HepG2 (cell line): ENCODE measurements at regions not wholly inside any gene's neighbourhood (a gene's known extent, or its start where the extent isn't known, plus 50 kb on each side); places are given as distances from the start of the nearest gene placed in this dataset.

Experiments
- ATAC-seq: fragments of 200-7000 bp; cut with Tn5 transposase; 3 replicates; pipeline ENCODE4 v1.9.1; 2020; ENCODE audit warnings: mild to moderate bottlenecking, moderate library complexity
- BruUV-seq: library from RNA; stranded (reverse); fragments of 400-500 nt; replicated peaks from 2 replicates; lab custom pipeline; 2021; lab: Mats Ljungman, UMichigan
- CTCF ChIA-PET: fragments of 300-600 bp; formaldehyde crosslinking; extraction: SDS; loops from one replicate; lab custom pipeline; 2021; ENCODE audit warnings: low total read pairs, inconsistent platforms, low intra/inter-chr PET ratio; lab: Yijun Ruan, JAX
- POLR2A ChIA-PET: fragments of 350-600 bp; sonication (Branson Sonifier 250); formaldehyde crosslinking; loops from one replicate; lab custom pipeline; 2020; ENCODE audit warnings: antibody characterized with exemption, inconsistent platforms; lab: Yijun Ruan, JAX
- DNase-seq: peaks from one replicate; pipeline ENCODE4 v3.0.0-alpha.2; 2015; ENCODE audit warnings: low spot score
- FAIRE-seq: peaks from 3 replicates; lab custom pipeline; 2011; peaks lifted over from hg19 to GRCh38; lab: Jason Lieb, UNC
- H2AFZ ChIP-seq: one replicate; pipeline ENCODE4 v1.6.1; 2011; ENCODE audit warnings: low read length, inconsistent platforms
- H3K27ac ChIP-seq: fragments of 300-600 bp; 3 replicates; pipeline ENCODE4 v1.8.0; 2011; ENCODE audit warnings: mixed run types, mild to moderate bottlenecking, mixed read lengths, low read length, inconsistent platforms; ENCODE audit not compliant: insufficient read depth; ENCODE audit errors: extremely low read length
- H3K27me3 ChIP-seq, 2 experiments: fragments of 200-600 bp in 1 of 2; 2 replicates in 1 of 2; 3 replicates in 1 of 2; pipeline versions ENCODE4 v1.6.0 to v1.8.0; 2011; ENCODE audit warnings: low read length in 2 of 2, mild to moderate bottlenecking in 2 of 2, moderate library complexity in 2 of 2, inconsistent platforms in 1 of 2; ENCODE audit not compliant: insufficient read depth in 2 of 2, control insufficient read depth in 1 of 2
- H3K36me3 ChIP-seq, 2 experiments: fragments of 200-600 bp in 1 of 2; replicated peaks in 1 of 2; 2 replicates in 1 of 2; 3 replicates in 1 of 2; pipeline versions ENCODE4 v1.5.1 to v1.8.0; 2011; ENCODE audit warnings: low read length in 2 of 2, inconsistent platforms in 1 of 2; ENCODE audit not compliant: insufficient read depth in 2 of 2, control insufficient read depth in 1 of 2
- H3K4me1 ChIP-seq: 2 replicates; pipeline ENCODE4 v1.5.1; 2012; ENCODE audit warnings: low read length, inconsistent platforms; ENCODE audit not compliant: insufficient read depth
- H3K4me2 ChIP-seq: 2 replicates; pipeline ENCODE4 v1.6.0; 2011; ENCODE audit warnings: low read depth, low read length, inconsistent platforms
- H3K4me3 ChIP-seq, 3 experiments: fragments of 200-600 bp in 1 of 3; sonication (generic), shearing (Covaris generic) in 1 of 3; replicated peaks in 1 of 3; 2 replicates each; pipeline ENCODE4 v1.5.1; 2011 to 2016; ENCODE audit warnings: low read length in 3 of 3, inconsistent platforms in 2 of 3, low read depth in 2 of 3, mild to moderate bottlenecking in 2 of 3, control low read depth in 1 of 3, mixed read lengths in 1 of 3; ENCODE audit not compliant: insufficient read depth in 1 of 3
- H3K79me2 ChIP-seq: one replicate; pipeline ENCODE4 v1.6.1; 2011; ENCODE audit warnings: low read length, inconsistent platforms; ENCODE audit not compliant: insufficient read depth
- H3K9ac ChIP-seq: 2 replicates; pipeline ENCODE4 v1.6.0; 2011; ENCODE audit warnings: mild to moderate bottlenecking, low read depth, low read length, inconsistent platforms; ENCODE audit not compliant: insufficient read depth
- H3K9me3 ChIP-seq: 2 replicates; pipeline ENCODE4 v1.5.1; 2012; ENCODE audit warnings: mild to moderate bottlenecking, low read length
- H4K20me1 ChIP-seq: 2 replicates; pipeline ENCODE4 v1.6.0; 2011; ENCODE audit warnings: inconsistent platforms, mild to moderate bottlenecking, low read length, moderate library complexity; ENCODE audit not compliant: insufficient read depth
- CEBPB ChIP-seq: IDR thresholded peaks from 2 replicates; pipeline ENCODE4 v1.6.1; 2011; ENCODE audit warnings: low read depth, low read length, improper control_type of control experiment, borderline replicate concordance
- FOXJ3 ChIP-seq: sonication (generic); formaldehyde crosslinking; IDR thresholded peaks from 2 replicates; pipeline ENCODE4 v1.4.0; 2020; ENCODE audit warnings: missing genetic modification reagents, mild to moderate bottlenecking, borderline replicate concordance
- HHEX ChIP-seq: IDR thresholded peaks from 2 replicates; pipeline ENCODE4 v1.6.1; 2016; ENCODE audit warnings: control low read depth
- MBD4 ChIP-seq: IDR thresholded peaks from 2 replicates; pipeline ENCODE4 v1.6.1; 2012; ENCODE audit warnings: low read length, inconsistent platforms, borderline replicate concordance
- NFYB ChIP-seq: sonication (generic); formaldehyde crosslinking; IDR thresholded peaks from 2 replicates; pipeline ENCODE4 v1.4.0; 2020; ENCODE audit warnings: missing genetic modification reagents
- NR3C1 ChIP-seq: sonication (generic); formaldehyde crosslinking; IDR thresholded peaks from 2 replicates; pipeline ENCODE4 v1.4.0; 2020; ENCODE audit warnings: missing genetic modification reagents
- PRMT3 ChIP-seq: sonication (generic); formaldehyde crosslinking; IDR thresholded peaks from 2 replicates; pipeline ENCODE4 v1.8.1; 2022; ENCODE audit warnings: low read depth, mild to moderate bottlenecking, moderate library complexity, missing genetic modification reagents, borderline replicate concordance
- TAF1 ChIP-seq: sonication (generic); formaldehyde crosslinking; IDR thresholded peaks from 2 replicates; pipeline ENCODE4 v1.4.0; 2020; ENCODE audit warnings: missing genetic modification reagents
- ZKSCAN1 ChIP-seq: fragments of 150-350 bp; IDR thresholded peaks from 2 replicates; pipeline ENCODE4 v1.6.1; 2014; ENCODE audit warnings: low read length
- ZMYM3 ChIP-seq: sonication (generic); formaldehyde crosslinking; IDR thresholded peaks from 2 replicates; pipeline ENCODE4 v1.5.1; 2020; ENCODE audit warnings: mild to moderate bottlenecking, missing genetic modification reagents
- ZNF224 ChIP-seq: sonication (generic); formaldehyde crosslinking; IDR thresholded peaks from 2 replicates; pipeline ENCODE4 v1.5.0; 2020; ENCODE audit warnings: mild to moderate bottlenecking, missing genetic modification reagents
- ZNF329 ChIP-seq: sonication (generic); formaldehyde crosslinking; IDR thresholded peaks from 2 replicates; pipeline ENCODE4 v1.9.0; 2021; ENCODE audit warnings: low read depth, mild to moderate bottlenecking, missing genetic modification reagents
- ZNF512B ChIP-seq: sonication (generic); formaldehyde crosslinking; IDR thresholded peaks from 2 replicates; pipeline ENCODE4 v1.5.1; 2020; ENCODE audit warnings: missing genetic modification reagents, mild to moderate bottlenecking, borderline replicate concordance
- ZNF530 ChIP-seq: sonication (generic); formaldehyde crosslinking; IDR thresholded peaks from 2 replicates; pipeline ENCODE4 v1.5.0; 2020; ENCODE audit warnings: low read depth, mild to moderate bottlenecking, missing genetic modification reagents
- ZNF629 ChIP-seq: sonication (generic); formaldehyde crosslinking; conservative IDR thresholded peaks from 2 replicates; pipeline ENCODE4 v1.5.0; 2020; ENCODE audit warnings: missing genetic modification reagents
- ZNF691 ChIP-seq: sonication (generic); formaldehyde crosslinking; IDR thresholded peaks from 2 replicates; pipeline ENCODE4 v1.4.0; 2020; ENCODE audit warnings: missing genetic modification reagents, low read depth, mild to moderate bottlenecking, borderline replicate concordance
- ZNF788 ChIP-seq: sonication (generic); formaldehyde crosslinking; IDR thresholded peaks from 2 replicates; pipeline ENCODE4 v1.5.0; 2020; ENCODE audit warnings: mild to moderate bottlenecking, missing genetic modification reagents, borderline replicate concordance
- ZSCAN12 ChIP-seq: sonication (generic); formaldehyde crosslinking; IDR thresholded peaks from 2 replicates; pipeline ENCODE4 v1.9.0; 2021; ENCODE audit warnings: mild to moderate bottlenecking, missing genetic modification reagents
- WGBS: methylation state at CpG from one replicate; pipeline ENCODE4 v1.1.6; 2017; ENCODE audit warnings: low lambda C conversion rate; 5-methylcytosine and 5-hydroxymethylcytosine counted together
- in situ Hi-C: cut with HindIII; loops from 2 replicates; pipeline ENCODE4 v1.10.0; 2017; ENCODE audit warnings: low pct_unique_long_range_greater_than_20kb; ENCODE audit not compliant: extremely low pct_ligation_motif_present
- intact Hi-C: fragments of 100-400 bp; cut with micrococcal nuclease; formaldehyde crosslinking; loops from one replicate; pipeline ENCODE4 v1.10.0; 2022; ENCODE audit not compliant: unreplicated experiment
- TF ChIP-seq, protein P1 (sequence below): sonication (generic); formaldehyde crosslinking; IDR thresholded peaks from 2 replicates; pipeline ENCODE4 v1.5.0; 2020; ENCODE audit warnings: missing genetic modification reagents, mild to moderate bottlenecking, borderline replicate concordance

- TF ChIP-seq ZNF329 (CRISPR knock-in tag) (no peak), PRMT3 (CRISPR knock-in tag) (no peak), ZNF224 (CRISPR knock-in tag) (no peak), NR3C1 (CRISPR knock-in tag) (no peak), ZNF788 (CRISPR knock-in tag) (no peak)
- TF ChIP-seq, protein P1, sequence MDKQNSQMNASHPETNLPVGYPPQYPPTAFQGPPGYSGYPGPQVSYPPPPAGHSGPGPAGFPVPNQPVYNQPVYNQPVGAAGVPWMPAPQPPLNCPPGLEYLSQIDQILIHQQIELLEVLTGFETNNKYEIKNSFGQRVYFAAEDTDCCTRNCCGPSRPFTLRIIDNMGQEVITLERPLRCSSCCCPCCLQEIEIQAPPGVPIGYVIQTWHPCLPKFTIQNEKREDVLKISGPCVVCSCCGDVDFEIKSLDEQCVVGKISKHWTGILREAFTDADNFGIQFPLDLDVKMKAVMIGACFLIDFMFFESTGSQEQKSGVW (CRISPR knock-in tag), result no peak
- TF ChIP-seq, all 625 proteins: peak for 0
These were observed 929.4 kb downstream of the UQCRFS1 start (continued) for GRCh38 chr19:28283592-28283991.

DNA sequence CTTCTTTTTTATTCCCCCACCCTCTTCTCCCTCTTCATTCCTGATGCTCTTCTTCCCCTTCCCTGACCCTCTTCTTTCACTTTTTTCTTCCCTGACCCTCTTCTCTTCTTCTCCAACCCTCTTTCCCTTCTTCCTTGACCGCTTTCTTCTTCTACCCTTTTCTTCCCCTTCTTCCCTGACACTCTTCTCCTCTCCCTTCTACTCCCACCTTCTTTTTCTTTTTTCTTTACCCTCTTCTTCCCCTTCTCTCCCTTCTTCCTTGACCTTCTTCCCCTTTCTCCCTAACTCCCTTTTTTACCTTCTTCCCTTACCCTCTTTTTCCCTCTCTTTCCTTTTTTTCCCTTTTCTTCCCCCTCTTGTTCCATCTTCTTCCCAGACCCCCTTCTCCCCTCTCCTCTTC is 931.3 kb downstream of the UQCRFS1 start:
- no peaks in the 10 kb centered on the region for H3K36me3 ChIP-seq
- ATAC-seq, result no peak
- in situ Hi-C loops, result no loop called here
- no peak overlapping the region for H3K4me3 ChIP-seq
- no peaks in the 10 kb centered on the region for H4K20me1 ChIP-seq
- no peak overlapping the region for H3K27ac ChIP-seq
- H2AFZ ChIP-seq, result no peak overlapping the region
- H3K9me3 ChIP-seq, result peaks cover 80% of the 10 kb centered on the region
- no peak overlapping the region for H3K9ac ChIP-seq
- intact Hi-C loops, result no loop called here
- no peak for TF ChIP-seq MBD4
- no peak for TF ChIP-seq ZNF691 (CRISPR knock-in tag)
- no peak for TF ChIP-seq ZNF530 (CRISPR knock-in tag)
- TF ChIP-seq CEBPB, result no peak
- TF ChIP-seq ZMYM3 (CRISPR knock-in tag), result no peak
- no peak for TF ChIP-seq NFYB
- TF ChIP-seq ZNF629 (CRISPR knock-in tag), result no peak
- no peak for TF ChIP-seq ZSCAN12 (CRISPR knock-in tag)
- no peak for TF ChIP-seq ZKSCAN1
- TF ChIP-seq ZNF512B (CRISPR knock-in tag), result no peak
- TF ChIP-seq FOXJ3 (CRISPR knock-in tag), result no peak
- TF ChIP-seq HHEX (CRISPR knock-in tag), result no peak
- TF ChIP-seq TAF1 (CRISPR knock-in tag), result no peak
- no peaks in the 10 kb centered on the region for H3K4me1 ChIP-seq
- no peak for FAIRE-seq
- CTCF ChIA-PET, result no interaction called here
- POLR2A ChIA-PET, result no interaction called here
- no peaks in the 10 kb centered on the region for H3K79me2 ChIP-seq
- no peaks in the 10 kb centered on the region for H3K27me3 ChIP-seq
- H3K4me2 ChIP-seq, result no peak overlapping the region
- no peak for DNase-seq
- 46% methylated on average over 1 of the region's 1 CpG for WGBS
- no TSS peak for BruUV-seq
